GM23338 (cell line): ENCODE measurements at regions not wholly inside any gene's neighbourhood (a gene's known extent, or its start where the extent isn't known, plus 50 kb on each side); places are given as distances from the start of the nearest gene placed in this dataset.

Experiments used
- ATAC-seq: fragments of 200-7000 bp; cut with Tn5 transposase; 3 replicates; pipeline ENCODE4 v1.9.1; 2020
- DNase-seq: peaks from one replicate; pipeline ENCODE4 v3.0.0-alpha.2; 2015; ENCODE audit warnings: low spot score
- H2AFZ ChIP-seq: fragments of 200-600 bp; sonication (generic); 2 replicates; pipeline ENCODE4 v1.8.0; 2016; ENCODE audit warnings: antibody characterized with exemption, mild to moderate bottlenecking, moderate library complexity
- H3F3A ChIP-seq: fragments of 200-600 bp; sonication (generic); replicated peaks from 2 replicates; pipeline ENCODE4 v1.8.0; 2017; ENCODE audit warnings: antibody characterized with exemption, mixed run types, low read depth
- H3K27ac ChIP-seq: fragments of 200-600 bp; sonication (generic); 2 replicates; pipeline ENCODE4 v1.6.1; 2016; ENCODE audit warnings: low read depth
- H3K27me3 ChIP-seq: fragments of 200-600 bp; sonication (generic); 2 replicates; pipeline ENCODE4 v1.8.0; 2016; ENCODE audit warnings: mild to moderate bottlenecking, mixed run types, moderate library complexity; ENCODE audit not compliant: insufficient read depth
- H3K36me3 ChIP-seq: fragments of 200-600 bp; sonication (generic); 2 replicates; pipeline ENCODE4 v1.8.0; 2016; ENCODE audit warnings: mild to moderate bottlenecking; ENCODE audit not compliant: insufficient read depth
- H3K4me1 ChIP-seq: fragments of 200-600 bp; sonication (generic); 2 replicates; pipeline ENCODE4 v1.8.0; 2016; ENCODE audit warnings: mild to moderate bottlenecking, moderate library complexity; ENCODE audit not compliant: insufficient read depth
- H3K4me2 ChIP-seq: fragments of 200-600 bp; sonication (generic); 2 replicates; pipeline ENCODE4 v1.7.1; 2017; ENCODE audit warnings: mixed run types
- H3K4me3 ChIP-seq: fragments of 200-600 bp; sonication (generic); 2 replicates; pipeline ENCODE4 v1.6.1; 2016; ENCODE audit warnings: mixed run types
- H3K79me2 ChIP-seq: fragments of 200-600 bp; sonication (generic); replicated peaks from 2 replicates; pipeline ENCODE4 v1.8.0; 2017; ENCODE audit warnings: mild to moderate bottlenecking; ENCODE audit not compliant: insufficient read depth
- H3K9me2 ChIP-seq: fragments of 200-600 bp; sonication (generic); 2 replicates; pipeline ENCODE4 v1.8.0; 2017; ENCODE audit not compliant: insufficient read depth
- H4K20me1 ChIP-seq: fragments of 200-600 bp; sonication (generic); replicated peaks from 2 replicates; pipeline ENCODE4 v1.8.0; 2017; ENCODE audit warnings: mild to moderate bottlenecking; ENCODE audit not compliant: insufficient read depth
- H3K27ac Mint-ChIP-seq: 2 replicates; pipeline ENCODE4 v1.8.0; 2020; ENCODE audit warnings: inconsistent platforms, mild to moderate bottlenecking, moderate library complexity, mixed read lengths
- H3K27me3 Mint-ChIP-seq: 3 replicates; pipeline ENCODE4 v1.8.0; 2022; ENCODE audit warnings: low read depth, mild to moderate bottlenecking, moderate library complexity, mixed read lengths, inconsistent platforms; ENCODE audit not compliant: insufficient read depth, poor library complexity
- H3K36me3 Mint-ChIP-seq: 3 replicates; pipeline ENCODE4 v1.8.0; 2021; ENCODE audit warnings: low read depth, mild to moderate bottlenecking, inconsistent platforms, moderate library complexity, mixed read lengths
- H3K4me1 Mint-ChIP-seq: 3 replicates; pipeline ENCODE4 v1.8.0; 2020; ENCODE audit warnings: mild to moderate bottlenecking, inconsistent platforms, mixed read lengths
- H3K4me3 Mint-ChIP-seq: 3 replicates; pipeline ENCODE4 v1.8.0; 2021; ENCODE audit warnings: moderate library complexity, mild to moderate bottlenecking, inconsistent platforms, mixed read lengths
- H3K9me3 Mint-ChIP-seq: 3 replicates; pipeline ENCODE4 v1.8.0; 2020; ENCODE audit warnings: moderate library complexity, mild to moderate bottlenecking, inconsistent platforms, mixed read lengths
- CREB1 ChIP-seq: fragments of 250-450 bp; sonication (Bioruptor Pico); IDR thresholded peaks from 2 replicates; pipeline ENCODE4 v1.5.0; 2020; ENCODE audit warnings: low read depth, mild to moderate bottlenecking, moderate library complexity
- CTCF ChIP-seq, 2 experiments: fragments of 200-600 bp in 1 of 2; sonication (generic) in 1 of 2; conservative IDR thresholded peaks; 2 replicates each; pipeline versions ENCODE4 v1.5.1 to v1.6.1; 2016 to 2017; ENCODE audit warnings: antibody characterized with exemption in 2 of 2, low read depth in 2 of 2, mild to moderate bottlenecking in 2 of 2, moderate library complexity in 1 of 2
- POLR2AphosphoS5 ChIP-seq: IDR thresholded peaks from 2 replicates; pipeline ENCODE4 v1.6.1; 2016; ENCODE audit warnings: antibody characterized with exemption, low read depth
- REST ChIP-seq: IDR thresholded peaks from one replicate; pipeline ENCODE4 v1.6.1; 2018; ENCODE audit warnings: antibody characterized with exemption; ENCODE audit not compliant: unreplicated experiment
- ZNF114 ChIP-seq: fragments of 250-450 bp; sonication (Bioruptor Pico); IDR thresholded peaks from 2 replicates; pipeline ENCODE4 v1.5.0; 2020; ENCODE audit warnings: mild to moderate bottlenecking, moderate library complexity
- ZNF331 ChIP-seq: fragments of 250-450 bp; sonication (Bioruptor Pico); IDR thresholded peaks from 2 replicates; pipeline ENCODE4 v1.5.0; 2020; ENCODE audit warnings: low read depth, mild to moderate bottlenecking, moderate library complexity
- ZNF462 ChIP-seq: fragments of 250-450 bp; sonication (Bioruptor Pico); IDR thresholded peaks from 2 replicates; pipeline ENCODE4 v1.5.0; 2020; ENCODE audit warnings: mild to moderate bottlenecking, moderate library complexity

- TF ChIP-seq CTCF (conservative IDR thresholded peaks at IDR 0.05; ENCODE audit: low read depth in 2 of 2) (no peak), CREB1 (CRISPR knock-in tag) (no peak), ZNF114 (no peak)
Observed at GRCh38 chr19:27759896-27760295, 1453.1 kb downstream of the UQCRFS1 start (continued).

GRCh38 chr19:27758626-27759505 lies 1454.1 kb downstream of the UQCRFS1 start:
- ATAC-seq (no peak), DNase-seq (no peak)
- no peak overlapping the region for H3K27ac ChIP-seq
- no peaks in the 10 kb centered on the region for H3F3A ChIP-seq
- peaks cover 3% of the 10 kb centered on the region for H4K20me1 ChIP-seq
- Mint-ChIP-seq H3K4me3 (no peak overlapping the region), H3K36me3 (peaks cover 6% of the 10 kb centered on the region; the same call in 2 of the 3 replicates), H3K27ac (no peak overlapping the region), H3K9me3 (peaks cover 26% of the 10 kb centered on the region; the same call in 2 of the 3 replicates), H3K27me3 (peaks cover 95% of the 10 kb centered on the region), H3K4me1 (peaks cover 12% of the 10 kb centered on the region)
- TF ChIP-seq CTCF (conservative IDR thresholded peaks at IDR 0.05; ENCODE audit: low read depth in 2 of 2) (no peak), ZNF331 (CRISPR knock-in tag) (no peak), POLR2AphosphoS5 (no peak), ZNF462 (CRISPR knock-in tag) (no peak), REST (no peak)
- no peak overlapping the region for H3K4me2 ChIP-seq
- H3K4me1 ChIP-seq: no peaks in the 10 kb centered on the region
- no peak overlapping the region for H2AFZ ChIP-seq
- no peaks in the 10 kb centered on the region for H3K36me3 ChIP-seq
- no peaks in the 10 kb centered on the region for H3K79me2 ChIP-seq
- peaks cover 98% of the 10 kb centered on the region for H3K27me3 ChIP-seq
- no peaks in the 10 kb centered on the region for H3K9me2 ChIP-seq
- H3K4me3 ChIP-seq: no peak overlapping the region
